ENCODE measurements at regions not wholly inside any gene's neighbourhood (a gene's known extent, or its start where the extent isn't known, plus 50 kb on each side); places are given as distances from the start of the nearest gene placed in this dataset.

- no peak overlapping the region for H3K4me3 Mint-ChIP-seq
- DNase-seq (ENCODE audit: low spot score in 2 of 2) (no peak), ATAC-seq (ENCODE audit: low read depth) (no peak)
- no peaks in the 10 kb centered on the region for H3K9me3 Mint-ChIP-seq
- H3K4me1 Mint-ChIP-seq: peaks cover 16% of the 10 kb centered on the region
- H3K36me3 Mint-ChIP-seq: no peaks in the 10 kb centered on the region
- no peak overlapping the region for H3K27ac Mint-ChIP-seq
- H3K27me3 Mint-ChIP-seq: peaks cover 15% of the 10 kb centered on the region
These were observed 153.8 kb upstream of the SLC4A4 start for GRCh38 chr4:71185037-71185436.

GRCh38 chr4:71186257-71186565 lies 152.6 kb upstream of the SLC4A4 start:
- Mint-ChIP-seq H3K4me1 (peaks cover 16% of the 10 kb centered on the region), H3K36me3 (no peaks in the 10 kb centered on the region), H3K9me3 (no peaks in the 10 kb centered on the region), H3K27ac (no peak overlapping the region), H3K4me3 (peak overlapping the region; percentile 89), H3K27me3 (peaks cover 22% of the 10 kb centered on the region)
- ATAC-seq (ENCODE audit: low read depth) (no peak), DNase-seq (ENCODE audit: low spot score in 2 of 2) (no peak)

GRCh38 chr4:71186566-71187403 lies 152.0 kb upstream of the SLC4A4 start:
- Mint-ChIP-seq H3K9me3 (no peaks in the 10 kb centered on the region), H3K4me1 (peaks cover 16% of the 10 kb centered on the region), H3K36me3 (no peaks in the 10 kb centered on the region), H3K4me3 (peak overlapping the region; percentile 81), H3K27me3 (peaks cover 22% of the 10 kb centered on the region), H3K27ac (no peak overlapping the region)
- ATAC-seq (ENCODE audit: low read depth) (peak; percentile 34), DNase-seq (ENCODE audit: low spot score in 2 of 2) (peak in 1 of 2 donors; percentile 26)

- no peaks in the 10 kb centered on the region for H3K36me3 Mint-ChIP-seq
- H3K4me1 Mint-ChIP-seq: peaks cover 16% of the 10 kb centered on the region
- no peaks in the 10 kb centered on the region for H3K9me3 Mint-ChIP-seq
- DNase-seq (ENCODE audit: low spot score in 2 of 2) (peak in 1 of 2 donors; percentile 18), ATAC-seq (ENCODE audit: low read depth) (no peak)
- H3K27ac Mint-ChIP-seq: no peak overlapping the region
- H3K27me3 Mint-ChIP-seq: peaks cover 22% of the 10 kb centered on the region
- peak overlapping the region; percentile 75 for H3K4me3 Mint-ChIP-seq
These were observed 151.2 kb upstream of the SLC4A4 start for GRCh38 chr4:71187404-71188155.

- Mint-ChIP-seq H3K27me3 (peaks cover 22% of the 10 kb centered on the region), H3K27ac (no peak overlapping the region), H3K4me1 (peaks cover 16% of the 10 kb centered on the region), H3K9me3 (no peaks in the 10 kb centered on the region), H3K4me3 (peak overlapping the region; percentile 75), H3K36me3 (no peaks in the 10 kb centered on the region)
- DNase-seq (ENCODE audit: low spot score in 2 of 2) (no peak), ATAC-seq (ENCODE audit: low read depth) (no peak)
These were observed 150.6 kb upstream of the SLC4A4 start for GRCh38 chr4:71188156-71188640.

- no peaks in the 10 kb centered on the region for H3K36me3 Mint-ChIP-seq
- ATAC-seq (ENCODE audit: low read depth) (no peak), DNase-seq (ENCODE audit: low spot score in 2 of 2) (no peak)
- H3K27ac Mint-ChIP-seq: no peak overlapping the region
- peaks cover 22% of the 10 kb centered on the region for H3K27me3 Mint-ChIP-seq
- no peaks in the 10 kb centered on the region for H3K9me3 Mint-ChIP-seq
- H3K4me1 Mint-ChIP-seq: peaks cover 16% of the 10 kb centered on the region
- H3K4me3 Mint-ChIP-seq: no peak overlapping the region
These were observed 149.9 kb upstream of the SLC4A4 start for GRCh38 chr4:71188951-71189350.

- ATAC-seq (ENCODE audit: low read depth) (no peak), DNase-seq (ENCODE audit: low spot score in 2 of 2) (no peak)
- H3K4me3 Mint-ChIP-seq: no peak overlapping the region
- H3K36me3 Mint-ChIP-seq: no peaks in the 10 kb centered on the region
- H3K27me3 Mint-ChIP-seq: peaks cover 22% of the 10 kb centered on the region
- H3K27ac Mint-ChIP-seq: no peak overlapping the region
- peaks cover 16% of the 10 kb centered on the region for H3K4me1 Mint-ChIP-seq
- H3K9me3 Mint-ChIP-seq: no peaks in the 10 kb centered on the region
These were observed 149.3 kb upstream of the SLC4A4 start for GRCh38 chr4:71189471-71189870.

GRCh38 chr4:71194454-71194853 lies 144.4 kb upstream of the SLC4A4 start:
- no peak overlapping the region for H3K4me3 Mint-ChIP-seq
- DNase-seq (ENCODE audit: low spot score in 2 of 2) (no peak), ATAC-seq (ENCODE audit: low read depth) (no peak)
- H3K9me3 Mint-ChIP-seq: no peaks in the 10 kb centered on the region
- H3K27me3 Mint-ChIP-seq: peaks cover 18% of the 10 kb centered on the region
- H3K27ac Mint-ChIP-seq: no peak overlapping the region
- no peaks in the 10 kb centered on the region for H3K4me1 Mint-ChIP-seq
- no peaks in the 10 kb centered on the region for H3K36me3 Mint-ChIP-seq

- Mint-ChIP-seq H3K4me3 (no peak overlapping the region), H3K4me1 (no peaks in the 10 kb centered on the region), H3K9me3 (no peaks in the 10 kb centered on the region), H3K27ac (no peak overlapping the region), H3K27me3 (peaks cover 14% of the 10 kb centered on the region), H3K36me3 (no peaks in the 10 kb centered on the region)
- ATAC-seq (ENCODE audit: low read depth): no peak
- no peak for DNase-seq (ENCODE audit: low spot score in 2 of 2)
These were observed 142.9 kb upstream of the SLC4A4 start for GRCh38 chr4:71195924-71196323.

- H3K36me3 Mint-ChIP-seq: no peaks in the 10 kb centered on the region
- no peaks in the 10 kb centered on the region for H3K4me1 Mint-ChIP-seq
- H3K9me3 Mint-ChIP-seq: no peaks in the 10 kb centered on the region
- DNase-seq (ENCODE audit: low spot score in 2 of 2): no peak
- peaks cover 15% of the 10 kb centered on the region for H3K27me3 Mint-ChIP-seq
- no peak overlapping the region for H3K27ac Mint-ChIP-seq
- no peak for ATAC-seq (ENCODE audit: low read depth)
- no peak overlapping the region for H3K4me3 Mint-ChIP-seq
These were observed 139.9 kb upstream of the SLC4A4 start for GRCh38 chr4:71198958-71199357.

- Mint-ChIP-seq H3K27ac (no peak overlapping the region), H3K36me3 (no peaks in the 10 kb centered on the region)
- no peak for ATAC-seq (ENCODE audit: low read depth)
These were observed 137.8 kb upstream of the SLC4A4 start for GRCh38 chr4:71201057-71201456.

GRCh38 chr4:71201817-71202576 lies 136.8 kb upstream of the SLC4A4 start:
- no peak overlapping the region for H3K4me3 Mint-ChIP-seq
- no peak overlapping the region for H3K27ac Mint-ChIP-seq
- no peaks in the 10 kb centered on the region for H3K9me3 Mint-ChIP-seq
- ATAC-seq (ENCODE audit: low read depth) (no peak), DNase-seq (ENCODE audit: low spot score in 2 of 2) (no peak)
- H3K27me3 Mint-ChIP-seq: peaks cover 10% of the 10 kb centered on the region
- no peaks in the 10 kb centered on the region for H3K36me3 Mint-ChIP-seq
- no peaks in the 10 kb centered on the region for H3K4me1 Mint-ChIP-seq

More at GRCh38 chr4:71201057-71201456, 137.8 kb upstream of the SLC4A4 start:
- DNase-seq (ENCODE audit: low spot score in 2 of 2): no peak
- H3K4me3 Mint-ChIP-seq: no peak overlapping the region
- no peaks in the 10 kb centered on the region for H3K4me1 Mint-ChIP-seq
- no peaks in the 10 kb centered on the region for H3K9me3 Mint-ChIP-seq
- H3K27me3 Mint-ChIP-seq: peaks cover 11% of the 10 kb centered on the region

GRCh38 chr4:71202705-71203104 lies 136.1 kb upstream of the SLC4A4 start:
- H3K27ac Mint-ChIP-seq: no peak overlapping the region
- no peak overlapping the region for H3K4me3 Mint-ChIP-seq
- no peaks in the 10 kb centered on the region for H3K4me1 Mint-ChIP-seq
- no peak for ATAC-seq (ENCODE audit: low read depth)
- DNase-seq (ENCODE audit: low spot score in 2 of 2): no peak
- no peaks in the 10 kb centered on the region for H3K36me3 Mint-ChIP-seq
- H3K27me3 Mint-ChIP-seq: peaks cover 10% of the 10 kb centered on the region
- no peaks in the 10 kb centered on the region for H3K9me3 Mint-ChIP-seq

GRCh38 chr4:71204056-71204455 lies 134.8 kb upstream of the SLC4A4 start:
- no peaks in the 10 kb centered on the region for H3K9me3 Mint-ChIP-seq
- peaks cover 7% of the 10 kb centered on the region for H3K27me3 Mint-ChIP-seq
- ATAC-seq (ENCODE audit: low read depth) (no peak), DNase-seq (ENCODE audit: low spot score in 2 of 2) (no peak)
- H3K4me3 Mint-ChIP-seq: no peak overlapping the region
- no peaks in the 10 kb centered on the region for H3K4me1 Mint-ChIP-seq
- H3K27ac Mint-ChIP-seq: no peak overlapping the region
- no peaks in the 10 kb centered on the region for H3K36me3 Mint-ChIP-seq
